Activated effector memory CD4-positive, alpha-beta T cell treated with anti-CD3 and anti-CD28 coated beads, Interleukin-2, amount 50 U/mL, for 16 hours (primary cell): ENCODE measurements at regions not wholly inside any gene's neighbourhood (a gene's known extent, or its start where the extent isn't known, plus 50 kb on each side); places are given as distances from the start of the nearest gene placed in this dataset.
"Not testable (repeated sequence)": the region's sequence is repeated elsewhere in the genome, so short reads cannot be mapped to it uniquely, and the experiment has no call there.

Source experiments
- DNase-seq: peaks from one replicate; pipeline ENCODE4 v3.0.0-alpha.2; 2020

GRCh38 chr10:46645110-46645509 lies 66.2 kb downstream of the SYT15 start:
- not testable (repeated sequence) for DNase-seq

GRCh38 chr10:46646132-46646531 lies 67.2 kb downstream of the SYT15 start:
- DNase-seq, result not testable (repeated sequence)

GRCh38 chr10:46650967-46651366 lies 72.0 kb downstream of the SYT15 start:
- not testable (repeated sequence) for DNase-seq

GRCh38 chr10:46657437-46657836 lies 78.5 kb downstream of the SYT15 start:
- DNase-seq, result not testable (repeated sequence)

GRCh38 chr10:46660027-46660834 lies 81.3 kb downstream of the SYT15 start:
- not testable (repeated sequence) for DNase-seq

GRCh38 chr10:46660835-46661164 lies 81.9 kb downstream of the SYT15 start:
- DNase-seq, result not testable (repeated sequence)

- DNase-seq, result not testable (repeated sequence)
These were observed 86.6 kb downstream of the SYT15 start for GRCh38 chr10:46665536-46665935.

GRCh38 chr10:46668357-46668997 lies 89.5 kb downstream of the SYT15 start:
- DNase-seq, result not testable (repeated sequence)

- not testable (repeated sequence) for DNase-seq
These were observed 99.0 kb downstream of the SYT15 start for GRCh38 chr10:46677836-46678435.

- not testable (repeated sequence) for DNase-seq
These were observed 112.5 kb downstream of the SYT15 start for GRCh38 chr10:46691397-46691796.

GRCh38 chr10:46693218-46693617 lies 114.3 kb downstream of the SYT15 start:
- DNase-seq, result not testable (repeated sequence)

- not testable (repeated sequence) for DNase-seq
These were observed 138.3 kb downstream of the SYT15 start for GRCh38 chr10:46717264-46717663.

GRCh38 chr10:46718014-46718413 lies 139.1 kb downstream of the SYT15 start:
- DNase-seq, result not testable (repeated sequence)

GRCh38 chr10:46720386-46720785 lies 141.5 kb downstream of the SYT15 start:
- not testable (repeated sequence) for DNase-seq

- DNase-seq, result not testable (repeated sequence)
These were observed 142.0 kb downstream of the SYT15 start for GRCh38 chr10:46720811-46721518.

- not testable (repeated sequence) for DNase-seq
These were observed 145.3 kb downstream of the SYT15 start for GRCh38 chr10:46724258-46724657.

GRCh38 chr10:46728359-46728758 lies 149.4 kb downstream of the SYT15 start:
- not testable (repeated sequence) for DNase-seq

GRCh38 chr10:46730729-46731128 lies 151.8 kb downstream of the SYT15 start:
- not testable (repeated sequence) for DNase-seq

- DNase-seq, result not testable (repeated sequence)
These were observed 154.8 kb downstream of the SYT15 start for GRCh38 chr10:46733635-46734261.

GRCh38 chr10:46734262-46734642 lies 155.3 kb downstream of the SYT15 start:
- DNase-seq, result not testable (repeated sequence)

GRCh38 chr10:46739919-46740318 lies 161.0 kb downstream of the SYT15 start:
- DNase-seq, result not testable (repeated sequence)

GRCh38 chr10:46740368-46740767 lies 161.4 kb downstream of the SYT15 start:
- not testable (repeated sequence) for DNase-seq

- DNase-seq, result not testable (repeated sequence)
These were observed 162.2 kb upstream of the PTPN20 start for GRCh38 chr10:46749003-46749402.
